Frontal cortex (tissue), 3 donors: ENCODE measurements at regions not wholly inside any gene's neighbourhood (a gene's known extent, or its start where the extent isn't known, plus 50 kb on each side); places are given as distances from the start of the nearest gene placed in this dataset.

Experiments
- DNase-seq, 2 donors: peaks; one replicate each; pipeline ENCODE4 v3.0.0; 2012; ENCODE audit warnings: low spot score in 2 of 2
- FAIRE-seq: peaks from 2 replicates; lab custom pipeline; 2012; peaks lifted over from hg19 to GRCh38; lab: Jason Lieb, UNC
- donor health status: control.
- donor health status: control.
- donor health status: control.

DNA sequence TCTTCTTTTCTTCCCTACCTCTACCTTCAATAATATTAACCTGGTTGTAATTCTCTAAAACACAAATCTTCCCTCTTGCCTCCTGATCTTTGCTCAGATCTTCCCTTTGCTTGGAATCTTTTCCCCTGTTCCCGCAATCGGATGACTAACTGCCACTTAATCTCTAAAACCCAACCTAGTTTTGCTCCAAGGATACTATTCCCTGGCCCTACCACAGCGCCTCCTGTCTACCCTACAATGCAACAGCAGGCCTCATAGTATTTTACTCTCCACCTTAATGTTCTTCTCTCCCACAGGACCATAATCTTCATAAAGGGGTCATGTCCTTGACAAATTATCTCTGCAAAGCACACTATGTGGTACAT lies 246.8 kb upstream of the TNP1 start:
- DNase-seq (no peak), FAIRE-seq (no peak)

DNA sequence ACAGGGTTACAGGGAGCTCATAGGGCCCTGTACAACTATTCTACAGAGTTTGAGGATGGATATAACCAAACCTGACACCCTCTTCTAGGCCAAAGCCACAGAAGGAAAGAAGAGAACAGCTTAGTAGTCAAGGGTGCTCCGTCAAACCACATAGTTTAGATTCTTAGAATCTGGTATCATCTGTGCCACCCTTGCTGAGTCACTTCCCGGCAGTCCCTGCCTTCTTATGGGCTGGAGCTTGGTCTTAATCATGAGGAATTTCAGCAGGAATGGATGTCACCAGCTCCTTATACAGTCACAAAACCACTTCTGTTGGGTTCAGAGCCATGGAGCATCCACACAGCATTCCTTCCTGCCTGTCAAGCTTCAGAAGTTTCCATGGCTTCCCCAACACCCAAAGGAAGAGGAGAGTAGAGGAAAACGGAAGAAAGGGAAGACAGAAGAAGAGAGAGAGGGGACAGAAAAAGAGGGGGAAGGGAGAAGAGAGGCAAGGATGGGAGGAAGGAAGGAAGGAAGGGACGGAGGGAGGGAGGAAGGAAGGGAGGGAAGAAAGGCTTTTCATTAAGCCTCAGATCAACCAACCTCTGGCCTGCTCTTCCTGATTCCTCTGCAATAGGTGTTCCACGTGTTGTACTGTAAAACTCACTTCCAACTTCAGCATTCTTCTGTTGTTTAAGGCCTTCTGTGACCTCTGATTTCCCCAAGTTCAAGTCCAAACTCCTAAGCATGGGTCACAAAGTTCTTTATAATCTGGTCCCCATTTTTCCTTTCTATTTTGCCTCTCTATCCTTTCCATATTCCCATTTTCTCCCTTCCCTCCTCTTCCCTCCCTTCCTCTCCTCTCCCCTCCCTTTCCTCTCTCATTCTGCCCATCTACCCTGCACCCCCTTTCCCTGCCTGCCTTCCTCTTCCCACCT lies 246.1 kb upstream of the TNP1 start:
- FAIRE-seq (no peak), DNase-seq (no peak)

DNA sequence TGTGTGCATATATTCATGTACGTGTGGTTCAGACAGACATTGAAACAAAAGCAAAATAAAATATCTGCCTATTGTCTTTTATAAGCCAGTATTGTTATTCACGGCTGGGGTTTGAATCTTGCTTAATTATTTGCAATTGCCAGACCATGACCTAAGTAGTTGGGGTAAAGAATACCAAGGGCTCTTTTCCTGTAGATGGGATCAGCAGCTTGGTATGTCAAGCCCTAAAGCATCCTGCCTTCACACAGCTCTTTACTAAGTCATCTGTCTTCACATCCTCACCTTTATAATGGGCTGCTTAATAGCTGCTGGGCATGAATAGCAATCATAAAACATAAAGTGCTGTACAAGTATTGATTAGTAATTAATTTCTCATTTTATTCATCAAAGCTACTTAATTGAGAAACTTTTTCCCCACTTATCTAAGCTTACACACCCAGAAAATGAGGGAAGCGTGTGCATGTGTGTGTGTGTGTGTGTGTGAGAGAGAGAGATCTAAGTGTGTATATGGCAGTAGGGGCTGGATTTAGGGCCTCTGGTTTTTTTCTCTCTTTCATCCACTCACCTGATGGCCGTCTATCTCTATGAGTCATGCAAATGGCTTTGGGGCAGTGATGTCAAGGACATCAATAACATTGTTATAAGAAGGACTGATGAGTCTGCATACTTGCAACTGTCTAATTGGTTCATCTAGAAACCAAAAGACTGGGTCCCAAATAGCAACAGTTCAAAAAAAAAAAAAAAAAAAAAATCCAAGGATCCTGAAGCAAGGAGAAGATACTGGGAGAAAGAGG lies 244.1 kb upstream of the TNP1 start:
- no peak for DNase-seq
- FAIRE-seq: no peak

DNA sequence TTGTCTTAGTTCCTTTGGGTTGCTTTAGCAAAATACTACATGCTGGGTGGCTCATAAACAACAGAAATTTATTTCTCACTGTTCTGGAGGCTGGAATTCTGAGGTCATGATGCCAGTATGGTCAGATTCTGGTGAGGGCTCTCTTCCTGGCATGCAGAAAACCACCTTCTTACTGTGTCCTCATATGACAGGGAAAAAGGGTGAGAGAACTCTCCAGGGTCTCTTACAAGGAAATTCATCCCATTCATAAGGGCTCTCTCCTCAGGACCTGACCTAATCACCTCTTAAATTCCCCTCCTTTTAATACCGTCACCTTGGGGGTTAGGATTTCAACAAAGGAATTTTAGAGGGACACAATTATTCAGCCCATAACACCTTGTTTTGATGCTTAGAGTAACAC lies 243.1 kb upstream of the TNP1 start:
- no peak for DNase-seq

DNA sequence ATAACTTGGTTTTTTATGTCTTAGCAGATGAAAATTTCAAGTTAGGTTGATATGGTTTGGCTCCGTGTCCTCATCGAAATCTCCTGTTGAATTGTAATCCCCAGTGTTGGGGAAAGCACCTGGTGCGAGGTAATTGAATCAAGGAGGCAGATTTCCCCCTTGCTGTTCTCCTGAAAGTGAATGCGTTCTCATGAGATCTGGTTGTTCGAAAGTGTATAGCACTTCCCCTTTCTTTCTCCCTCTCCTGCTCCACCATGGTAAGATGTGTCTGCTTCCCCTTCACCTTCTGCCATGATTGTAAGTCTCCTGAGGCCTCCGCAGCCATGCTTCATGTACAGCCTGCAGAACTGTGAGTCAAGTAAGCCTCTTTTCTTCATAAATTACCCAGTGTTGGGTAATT lies 242.1 kb upstream of the TNP1 start:
- no peak for DNase-seq
- FAIRE-seq: no peak

More for the DNA sequence above, 243.1 kb upstream of the TNP1 start:
- no peak for FAIRE-seq

DNA sequence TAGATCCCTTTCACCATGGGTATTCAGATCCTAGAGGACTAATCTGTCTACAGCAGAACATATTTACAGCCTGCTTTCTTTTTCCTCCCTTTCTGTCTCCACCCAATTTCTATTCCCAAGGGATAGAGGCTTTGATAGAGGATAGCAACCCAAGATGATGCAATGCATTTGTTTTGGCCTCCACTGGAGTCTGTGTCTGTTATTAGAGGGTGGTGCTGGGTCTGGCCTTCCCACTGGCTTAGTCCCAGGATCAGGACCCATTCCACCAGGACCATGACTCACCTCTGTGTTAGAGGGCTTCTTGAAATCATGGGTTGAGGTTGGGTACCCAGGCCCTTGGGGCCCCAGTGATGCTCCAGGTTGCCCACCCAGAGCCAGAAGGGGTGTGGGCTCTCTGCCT lies 239.7 kb upstream of the TNP1 start:
- FAIRE-seq (no peak), DNase-seq (no peak)

DNA sequence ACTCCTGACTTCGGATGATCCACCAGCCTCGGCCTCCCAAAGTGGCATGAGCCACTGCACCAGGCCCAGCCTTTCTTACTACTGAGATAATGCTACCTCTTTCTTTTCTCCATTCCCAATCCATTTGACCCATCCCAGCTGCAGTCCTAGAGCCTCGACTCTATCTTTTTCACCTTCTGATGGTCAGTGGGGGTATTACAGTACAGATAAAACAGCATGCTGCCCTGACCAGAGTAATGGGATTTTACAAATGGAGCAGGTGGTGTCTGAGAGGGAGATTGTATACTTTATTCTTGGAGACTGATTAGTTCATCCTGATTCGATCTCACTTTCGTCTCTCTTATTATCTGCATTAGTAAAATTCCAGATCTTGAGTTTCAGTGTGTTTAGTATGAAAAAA lies 238.6 kb upstream of the TNP1 start:
- FAIRE-seq (no peak), DNase-seq (no peak)

DNA sequence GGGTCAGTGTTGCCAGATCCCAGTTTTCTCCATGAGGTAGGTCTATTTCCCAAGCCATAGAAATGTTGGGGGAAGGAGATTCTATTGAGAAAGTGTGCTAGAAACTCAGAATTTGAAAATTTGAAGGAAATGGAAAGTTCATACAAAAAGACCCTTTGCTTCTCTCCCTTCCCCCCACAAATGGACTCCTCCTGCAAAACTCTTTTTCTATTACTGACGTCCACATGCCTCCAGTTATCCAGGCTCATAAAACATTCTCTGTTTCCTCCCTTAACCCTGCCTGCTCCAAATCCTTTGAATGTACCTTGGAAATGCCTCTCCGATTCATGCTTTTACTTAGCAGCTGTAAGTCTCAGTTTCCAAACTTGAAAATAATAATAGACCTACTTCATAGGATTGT lies 237.5 kb upstream of the TNP1 start:
- DNase-seq (no peak), FAIRE-seq (no peak)

DNA sequence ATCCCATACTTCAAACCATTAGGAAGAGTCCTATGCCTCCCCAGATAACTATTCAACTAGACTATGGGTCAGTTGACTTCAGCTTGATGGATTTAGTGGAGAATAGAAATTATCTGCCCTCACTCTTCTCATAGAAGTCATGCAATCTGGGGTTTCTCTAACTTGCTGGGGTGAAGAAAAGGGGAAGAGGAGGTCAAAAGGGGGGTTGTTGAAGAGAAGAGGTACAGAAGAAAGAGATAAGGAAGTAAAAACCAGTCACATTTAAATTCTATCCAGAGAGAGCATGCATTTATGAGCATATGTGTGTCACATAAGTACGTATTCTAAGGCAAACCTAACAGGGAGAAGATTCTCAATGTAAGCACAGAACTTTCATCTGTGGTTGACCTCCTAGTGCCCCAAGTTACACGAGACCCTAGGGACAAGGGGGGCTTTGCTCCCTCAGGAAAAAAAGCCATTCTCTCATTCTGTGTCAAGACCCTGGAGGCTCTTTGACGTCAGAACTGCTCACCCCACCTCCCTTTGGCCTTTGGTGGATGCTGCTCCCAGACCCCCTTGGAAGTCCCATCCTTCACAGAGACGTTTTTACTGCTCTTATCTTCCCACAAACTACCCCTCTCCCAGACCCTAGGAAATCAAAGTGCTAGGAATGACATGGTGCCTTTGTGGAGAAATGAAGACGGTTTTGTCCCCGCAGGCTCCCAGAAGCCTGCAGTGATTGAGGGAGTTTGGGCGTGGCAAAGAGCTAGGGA lies 236.8 kb upstream of the TNP1 start:
- FAIRE-seq: no peak

DNA sequence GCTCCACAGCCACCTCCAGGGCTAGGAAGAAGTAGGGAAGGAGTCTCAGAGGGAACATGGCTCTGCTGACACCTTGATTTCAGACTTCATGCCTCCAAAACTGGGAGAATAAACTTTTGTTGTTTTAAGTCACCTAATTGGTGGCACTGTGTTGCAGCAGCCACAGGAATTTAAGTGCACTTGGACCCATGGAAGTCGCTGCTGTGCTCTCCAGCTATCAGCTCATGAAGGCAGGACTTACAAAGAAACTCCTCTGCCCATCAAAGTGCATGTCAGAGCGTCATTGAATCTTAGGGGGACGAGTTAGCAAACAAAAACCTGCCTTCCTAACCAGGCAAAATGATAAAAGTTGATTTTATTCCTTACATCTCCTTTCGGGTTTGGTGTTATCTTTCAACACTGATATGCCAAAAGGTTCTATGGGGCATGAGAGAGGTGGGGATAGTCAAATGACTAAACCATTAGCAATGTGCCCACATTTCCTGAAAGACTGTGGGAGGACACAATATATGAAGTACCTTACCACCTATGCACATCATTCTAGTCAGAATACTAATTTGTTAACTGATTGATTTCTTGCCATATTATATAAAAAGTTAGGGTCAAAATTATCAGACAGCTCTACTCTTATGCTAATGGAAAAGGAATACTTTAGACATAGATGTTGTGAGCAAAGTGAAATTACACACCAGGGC lies 235.8 kb upstream of the TNP1 start:
- DNase-seq: no peak
- FAIRE-seq: no peak

More for the DNA sequence above, 236.8 kb upstream of the TNP1 start:
- no peak for DNase-seq

DNA sequence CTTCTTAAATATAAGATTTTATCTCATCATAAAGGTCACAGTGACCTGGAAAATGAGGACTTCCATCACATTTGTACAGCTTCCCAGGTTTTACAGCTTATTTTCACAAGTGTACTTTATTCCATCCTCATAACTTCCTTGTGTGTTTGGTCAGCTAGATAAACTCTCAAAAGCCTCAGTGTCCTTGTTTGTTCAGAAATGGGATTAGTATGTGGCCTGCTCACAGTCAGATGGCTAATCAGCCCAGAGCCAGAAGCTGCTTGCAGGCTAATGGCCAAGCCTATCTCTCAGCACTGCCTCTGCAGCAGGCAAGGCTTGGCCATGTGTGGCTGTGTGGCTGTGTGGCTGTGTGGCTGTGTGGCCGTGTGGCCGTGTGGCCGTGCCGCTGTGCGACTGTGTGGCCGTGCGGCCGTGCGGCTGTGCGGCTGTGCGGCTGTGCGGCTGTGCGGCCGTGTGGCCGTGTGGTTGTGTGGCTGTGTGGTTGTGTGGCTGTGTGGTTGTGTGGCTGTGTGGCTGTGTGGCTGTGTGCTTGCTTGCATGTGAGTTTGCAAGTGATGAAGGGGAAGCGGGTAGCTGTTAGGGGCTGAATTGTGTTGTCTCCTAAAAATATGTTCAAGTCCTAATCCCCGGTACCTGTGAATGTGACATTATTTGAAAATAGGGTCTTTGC lies 233.0 kb upstream of the TNP1 start:
- FAIRE-seq (no peak), DNase-seq (no peak)

DNA sequence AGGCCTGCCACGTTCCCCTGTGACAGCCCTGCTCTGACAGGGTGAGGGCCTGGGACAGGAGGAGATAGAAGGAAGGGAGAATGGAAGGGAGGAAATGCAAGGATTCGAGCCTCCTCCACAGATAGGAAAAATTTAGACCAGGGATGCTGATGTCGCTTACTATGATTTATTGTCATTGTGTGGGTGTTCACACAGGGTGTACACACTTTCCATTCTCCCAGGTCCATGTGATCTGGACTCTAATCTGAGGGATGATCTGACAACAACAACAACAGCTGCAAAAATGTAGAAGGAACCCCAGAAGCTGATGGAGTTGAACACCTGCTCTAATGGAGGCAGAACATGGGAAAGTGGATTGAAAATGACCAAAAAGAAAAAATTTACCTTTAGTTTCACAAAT lies 231.7 kb upstream of the TNP1 start:
- FAIRE-seq (no peak), DNase-seq (no peak)

DNA sequence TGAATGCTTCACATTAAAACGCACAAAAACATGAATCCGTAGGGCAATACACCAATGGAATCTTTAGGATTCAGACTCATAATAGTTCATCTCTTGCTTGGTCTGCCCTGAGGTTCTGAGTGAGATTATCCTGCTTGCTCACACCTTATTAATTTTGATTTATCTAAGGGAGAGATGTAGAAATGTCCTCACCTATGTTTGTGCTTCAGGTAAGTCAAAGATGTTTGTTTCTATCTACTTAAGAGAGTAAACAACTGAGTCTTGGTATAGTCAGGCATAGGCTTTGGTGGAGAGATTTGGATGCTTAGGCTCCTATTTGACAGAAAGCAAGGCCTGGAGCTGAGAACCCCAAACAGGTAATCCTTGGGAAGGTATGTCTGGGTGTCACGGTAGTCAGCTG lies 231.0 kb upstream of the TNP1 start:
- no peak for FAIRE-seq
- no peak for DNase-seq

DNA sequence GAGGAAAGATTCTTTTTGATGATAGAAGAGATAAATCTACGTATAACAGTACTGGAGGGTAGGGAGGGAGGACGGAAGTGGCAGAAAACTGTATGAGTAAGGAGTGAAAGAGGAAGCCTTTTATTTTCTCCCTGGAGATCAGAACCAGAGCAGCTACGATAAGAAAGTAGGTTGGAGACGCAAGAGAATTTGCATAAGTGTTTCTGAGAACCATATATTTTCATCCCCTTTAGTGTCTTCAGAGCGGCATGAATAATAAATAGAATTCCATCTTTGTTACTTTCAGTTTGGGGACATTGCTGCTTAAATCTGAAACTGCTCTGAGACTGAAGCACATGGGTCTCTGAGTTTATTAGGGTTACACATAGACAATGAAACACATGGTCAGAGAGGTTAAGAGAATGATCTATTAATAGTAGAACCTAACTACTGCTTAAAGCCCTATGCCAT lies 230.2 kb upstream of the TNP1 start:
- DNase-seq (no peak), FAIRE-seq (no peak)

DNA sequence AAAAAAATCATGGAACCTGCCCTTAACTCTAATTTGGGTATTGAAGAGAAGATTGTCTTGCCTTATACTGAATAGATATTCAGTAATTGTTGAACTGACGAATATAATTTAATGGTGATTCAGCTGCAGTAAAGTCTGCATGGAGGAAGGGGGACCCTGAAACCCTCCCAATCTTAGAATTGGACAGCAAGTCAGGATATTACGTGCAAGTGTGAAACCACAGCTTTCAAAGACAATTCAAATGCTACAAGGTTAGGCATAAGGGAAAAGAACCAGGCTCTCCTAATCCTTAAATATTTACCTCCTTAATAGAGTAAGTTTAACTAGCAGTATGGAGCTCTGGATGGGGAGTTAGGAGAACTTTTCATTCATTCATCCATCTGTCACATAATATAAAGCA lies 226.9 kb upstream of the TNP1 start:
- no peak for DNase-seq
- no peak for FAIRE-seq

DNA sequence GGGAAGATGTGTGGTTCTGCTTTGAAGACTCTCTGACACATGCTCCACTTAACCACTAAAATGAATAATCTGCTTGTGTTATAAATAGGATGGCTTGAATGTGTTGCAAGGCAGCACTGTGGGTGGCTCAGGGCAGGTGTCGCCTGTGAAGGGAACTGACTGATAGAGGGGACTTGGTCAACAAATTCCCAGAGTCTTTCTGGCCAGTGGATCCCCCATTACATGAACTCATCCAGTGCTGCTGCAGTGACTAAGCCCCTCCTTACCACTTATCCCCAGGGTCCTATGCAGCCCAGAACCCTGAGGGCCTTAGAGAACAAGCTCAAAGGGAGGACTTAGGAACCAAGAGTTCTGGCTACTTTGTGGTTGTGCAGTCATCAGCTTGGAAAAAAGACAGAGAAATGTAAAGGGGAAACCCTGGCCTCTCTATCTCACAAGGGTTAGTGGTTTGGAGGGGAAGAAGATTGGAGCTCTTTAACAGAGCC lies 226.2 kb upstream of the TNP1 start:
- DNase-seq: no peak
- FAIRE-seq: no peak

DNA sequence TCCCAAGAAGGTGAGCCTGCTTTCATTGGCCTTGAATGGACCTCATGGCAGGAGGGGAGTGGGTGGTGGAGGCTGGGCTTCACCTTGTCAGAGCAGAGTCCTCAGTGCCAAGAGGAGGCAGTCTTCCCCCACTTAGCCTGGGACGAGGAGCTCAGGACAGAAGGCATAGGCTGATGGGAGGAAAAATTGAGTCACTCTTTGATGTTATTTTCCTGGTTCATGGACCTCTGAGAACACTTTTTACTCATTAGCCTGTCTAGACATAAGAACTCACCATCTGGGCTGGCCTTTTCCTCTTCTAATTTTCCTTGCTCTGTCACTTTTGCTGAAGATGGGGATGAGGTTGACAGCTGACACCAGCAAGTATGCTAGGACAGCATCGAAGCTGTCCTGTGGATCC lies 225.7 kb upstream of the TNP1 start:
- FAIRE-seq: no peak
- DNase-seq: no peak

DNA sequence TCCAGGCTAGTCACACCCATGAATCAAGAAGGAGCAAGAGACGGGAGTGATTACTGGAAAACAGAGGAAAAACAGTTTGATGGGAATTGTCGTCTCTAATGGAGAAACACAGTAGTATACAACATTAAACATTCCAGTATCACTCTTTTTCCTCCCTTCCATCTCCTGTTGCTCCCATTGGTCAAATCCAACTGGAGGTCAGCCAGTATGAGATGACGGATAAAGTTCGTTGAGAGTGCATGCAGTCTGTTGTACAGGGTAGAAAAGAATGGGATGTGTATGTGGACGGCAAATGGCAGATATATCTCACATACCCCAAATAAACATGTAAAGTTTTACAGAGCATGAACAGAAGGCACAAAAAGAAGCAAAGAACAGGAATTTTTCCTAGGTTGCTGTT lies 221.9 kb upstream of the TNP1 start:
- DNase-seq: no peak
- no peak for FAIRE-seq

DNA sequence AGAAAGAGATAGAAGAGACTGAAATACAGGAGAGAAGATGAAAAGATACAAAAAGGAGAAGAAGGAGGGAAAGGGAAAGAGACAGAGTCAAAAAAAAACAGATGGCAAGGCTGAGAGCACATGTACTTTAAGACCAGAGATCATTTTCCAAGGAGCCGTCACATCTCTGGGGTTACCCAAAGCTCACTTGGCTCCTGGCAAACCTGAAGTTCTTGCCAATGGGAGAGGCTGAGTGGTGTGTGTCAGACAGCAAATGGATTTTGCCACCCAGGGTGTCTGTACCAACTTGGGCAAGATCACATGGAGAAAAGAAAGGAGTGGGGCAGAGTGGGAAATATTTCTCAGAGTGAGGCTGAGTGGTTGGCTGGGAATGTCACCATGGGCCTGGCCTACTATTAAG lies 219.3 kb upstream of the TNP1 start:
- FAIRE-seq (no peak), DNase-seq (no peak)
